ENCODE measurements at regions not wholly inside any gene's neighbourhood (a gene's known extent, or its start where the extent isn't known, plus 50 kb on each side); places are given as distances from the start of the nearest gene placed in this dataset.

- no peak for FAIRE-seq
These were observed 593.1 kb downstream of the PKHD1 start for GRCh38 chr6:51494342-51494741.

DNA sequence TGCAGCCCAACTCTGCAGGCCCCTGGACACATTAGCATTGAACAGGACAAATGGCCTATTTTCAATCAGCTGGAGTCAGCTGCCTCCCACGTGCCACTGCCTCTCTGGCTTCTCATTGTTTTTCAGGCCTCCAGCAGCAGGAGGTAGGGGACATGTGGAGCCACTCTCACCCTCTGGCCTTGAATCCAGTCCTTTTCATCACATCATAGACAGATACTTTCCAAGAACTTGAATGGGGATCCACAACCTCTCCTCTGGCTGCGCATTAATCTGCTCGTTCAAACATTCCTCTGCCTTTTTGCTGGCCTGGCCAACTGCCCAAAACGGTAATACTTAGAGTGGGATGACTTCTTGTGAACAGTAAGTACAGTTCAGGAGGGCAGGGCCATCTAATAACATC is 592.3 kb downstream of the PKHD1 start:
- no peak for FAIRE-seq

- no peak for FAIRE-seq
These were observed 591.6 kb downstream of the PKHD1 start for GRCh38 chr6:51495610-51496396.

GRCh38 chr6:51502996-51503395 is 584.4 kb downstream of the PKHD1 start:
- FAIRE-seq, result no peak

DNA sequence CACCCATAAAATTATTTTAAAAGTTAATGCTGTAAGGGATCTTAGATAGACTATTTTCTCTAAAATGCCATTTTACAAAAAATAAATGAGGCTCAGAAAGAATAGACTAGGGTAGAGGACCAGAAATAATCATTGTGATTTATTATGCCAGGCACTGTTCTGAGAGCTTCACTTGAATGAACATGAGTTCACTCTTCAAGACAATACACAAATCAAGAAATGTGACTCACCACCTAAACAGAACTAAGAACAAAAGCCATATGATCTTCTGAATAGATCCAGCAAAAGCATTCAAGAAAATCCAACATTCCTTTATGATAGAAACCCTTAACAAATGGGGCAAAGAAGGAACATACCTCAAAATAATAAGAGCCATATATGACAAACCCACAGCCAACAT is 582.0 kb downstream of the PKHD1 start:
- FAIRE-seq, result no peak

DNA sequence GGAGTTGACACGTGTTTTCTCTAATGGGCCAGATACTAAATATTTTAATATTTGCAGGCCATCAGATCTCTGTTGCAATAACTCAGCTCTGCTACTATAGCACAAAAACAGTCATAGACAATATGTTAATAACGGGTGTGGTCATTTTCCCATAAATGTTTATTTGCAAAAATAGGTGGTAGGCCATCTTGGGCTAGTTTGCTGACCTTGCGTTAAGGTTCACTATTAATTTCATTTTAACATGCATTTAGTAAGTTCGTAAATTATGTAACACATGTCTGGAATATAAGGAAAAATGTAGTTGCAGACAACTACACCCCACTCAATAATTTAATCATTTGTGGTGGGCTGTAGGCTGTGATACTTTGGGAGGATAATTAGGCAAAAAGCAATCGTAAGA is 577.8 kb downstream of the PKHD1 start:
- FAIRE-seq, result no peak

DNA sequence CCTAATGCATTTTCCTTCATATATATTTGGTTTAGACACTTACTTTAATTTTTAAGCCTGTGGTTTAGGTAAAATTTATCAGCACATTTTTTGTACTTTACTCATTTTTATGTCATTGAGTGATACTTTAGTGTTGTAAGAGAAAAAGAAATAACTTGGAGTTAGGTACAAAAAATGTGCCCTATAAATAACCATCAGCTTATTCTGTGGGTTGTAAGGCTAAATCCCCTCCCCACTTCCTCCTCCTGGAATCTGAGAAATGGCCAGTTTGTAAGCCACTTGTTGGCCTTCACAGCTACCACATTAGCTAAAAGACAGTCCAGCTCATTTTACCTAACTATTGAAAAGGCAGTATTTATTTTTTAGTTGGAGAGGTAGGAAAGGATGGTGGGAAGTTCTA is 576.3 kb downstream of the PKHD1 start:
- FAIRE-seq, result no peak

- FAIRE-seq, result no peak
These were observed 573.3 kb downstream of the PKHD1 start for GRCh38 chr6:51513891-51514747.

DNA sequence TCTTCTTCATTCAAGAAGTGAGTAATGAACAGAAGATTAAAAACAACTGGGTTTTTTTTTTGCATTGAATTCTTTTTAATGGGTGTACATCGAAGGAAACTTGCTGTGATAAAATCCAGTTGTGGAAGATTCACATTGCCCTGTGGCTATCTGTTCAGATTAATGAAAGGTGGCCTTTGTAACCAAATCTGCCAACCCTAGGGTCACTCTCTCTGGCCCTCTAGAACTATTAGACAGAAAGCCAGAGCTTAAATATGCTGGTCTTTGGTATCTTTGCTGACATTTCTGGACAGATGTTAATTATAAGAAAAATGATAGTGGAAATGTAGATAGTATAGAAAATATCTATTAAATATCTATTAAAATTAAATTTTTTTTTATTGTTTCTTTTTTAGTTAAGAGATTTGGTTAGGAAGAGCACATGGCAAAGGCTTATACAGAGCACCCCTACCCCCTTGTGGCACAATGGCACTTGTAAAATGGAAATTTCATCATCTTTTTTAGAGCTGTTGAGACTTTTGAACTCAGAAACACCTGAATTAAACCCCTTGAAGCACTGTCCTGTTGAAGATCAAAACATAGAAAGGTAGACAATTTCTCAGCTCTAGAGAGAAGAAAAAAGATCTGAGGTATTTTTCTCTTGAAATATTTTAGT is 572.5 kb downstream of the PKHD1 start:
- no peak for FAIRE-seq

GRCh38 chr6:51526049-51526448 is 561.4 kb downstream of the PKHD1 start:
- FAIRE-seq, result no peak

GRCh38 chr6:51526922-51527321 is 560.5 kb downstream of the PKHD1 start:
- no peak for FAIRE-seq

- no peak for FAIRE-seq
These were observed 558.9 kb downstream of the PKHD1 start for GRCh38 chr6:51528556-51528955.

- FAIRE-seq, result no peak
These were observed 558.2 kb downstream of the PKHD1 start for GRCh38 chr6:51529240-51529639.

DNA sequence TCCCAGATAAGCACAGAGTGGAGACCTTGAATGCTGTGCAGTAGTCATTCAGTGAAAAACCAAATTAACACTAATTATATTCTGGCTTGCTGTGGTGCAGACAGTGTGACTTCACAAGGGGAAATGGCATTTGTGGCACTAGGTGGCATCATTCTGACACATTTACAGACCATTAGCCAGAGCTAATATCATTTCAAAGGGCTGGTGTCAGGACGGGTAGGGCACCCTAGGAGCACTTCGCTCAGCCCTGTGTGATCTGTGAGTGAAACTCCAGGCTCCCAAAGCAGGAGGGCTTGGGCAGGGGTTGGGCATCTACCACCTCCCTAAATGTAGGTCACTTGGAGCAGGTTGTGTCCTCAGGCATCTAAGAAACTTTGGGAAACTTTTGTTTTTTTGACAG is 555.8 kb downstream of the PKHD1 start:
- no peak for FAIRE-seq

- no peak for FAIRE-seq
These were observed 553.5 kb downstream of the PKHD1 start for GRCh38 chr6:51533962-51534361.

DNA sequence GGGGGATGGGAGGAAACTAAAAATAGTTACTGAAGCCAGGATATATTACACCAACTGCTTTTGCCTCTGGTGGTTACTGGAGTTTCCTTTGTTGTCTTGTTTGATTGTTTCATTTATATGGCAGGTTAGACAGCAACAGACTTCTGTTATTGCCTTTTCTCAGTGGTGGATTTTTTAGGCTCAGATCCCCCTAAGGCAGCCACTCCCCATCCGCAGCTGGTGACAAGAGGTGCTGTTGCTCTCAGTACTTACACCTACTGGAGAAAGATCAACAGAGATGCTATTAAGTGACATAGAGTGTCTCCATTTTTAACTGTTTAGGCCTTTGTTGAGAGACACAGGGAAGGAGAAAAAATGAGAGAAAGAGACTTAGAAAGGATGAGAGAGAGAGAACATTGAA is 552.1 kb downstream of the PKHD1 start:
- no peak for FAIRE-seq

- FAIRE-seq, result no peak
These were observed 550.7 kb downstream of the PKHD1 start for GRCh38 chr6:51536728-51537127.

DNA sequence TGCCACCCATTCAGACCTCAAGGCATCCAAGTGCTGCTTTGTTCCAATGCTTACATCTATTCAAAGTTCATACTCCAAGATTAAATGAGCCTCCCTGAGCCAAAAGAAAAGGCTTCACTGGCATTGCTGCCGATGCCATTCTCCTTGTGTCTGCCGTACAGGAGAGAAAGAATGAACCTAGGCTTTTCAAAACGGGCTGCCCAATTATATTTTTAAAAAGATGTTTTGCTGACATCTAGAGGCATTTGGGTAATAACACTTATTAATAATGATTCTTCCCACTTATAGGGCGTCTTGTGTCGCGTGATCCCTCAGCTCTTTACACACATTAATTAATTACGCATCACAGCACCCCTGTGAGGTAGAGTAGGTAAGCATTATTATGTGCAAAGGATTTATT is 545.6 kb downstream of the PKHD1 start:
- FAIRE-seq, result no peak

- no peak for FAIRE-seq
These were observed 544.9 kb downstream of the PKHD1 start for GRCh38 chr6:51542475-51542874.

DNA sequence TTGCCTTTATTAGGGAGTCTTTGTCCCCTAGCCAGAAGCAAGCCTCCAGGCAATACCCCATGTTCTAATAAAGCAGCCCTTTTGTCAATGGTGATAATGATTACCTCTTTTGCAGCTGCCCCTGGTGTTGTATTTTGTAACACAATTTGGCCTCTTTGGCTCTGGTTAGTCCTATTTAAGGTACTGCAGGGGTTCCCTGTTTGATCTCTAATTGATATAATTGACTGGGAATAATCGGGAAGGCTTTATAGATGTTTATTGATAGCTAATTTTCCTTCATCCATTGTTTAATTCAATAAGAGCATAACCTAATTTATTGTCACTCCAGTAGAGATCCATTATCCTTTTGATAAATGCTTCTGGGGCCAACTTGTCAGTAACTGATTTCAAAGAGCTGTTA is 537.2 kb downstream of the PKHD1 start:
- FAIRE-seq, result no peak

- FAIRE-seq, result no peak
These were observed 535.0 kb downstream of the PKHD1 start for GRCh38 chr6:51552435-51552834.

- FAIRE-seq, result no peak
These were observed 534.0 kb downstream of the PKHD1 start for GRCh38 chr6:51553246-51554015.

- FAIRE-seq, result no peak
These were observed 533.4 kb downstream of the PKHD1 start for GRCh38 chr6:51554029-51554428.
